ENCODE measurements at regions not wholly inside any gene's neighbourhood (a gene's known extent, or its start where the extent isn't known, plus 50 kb on each side); places are given as distances from the start of the nearest gene placed in this dataset.

- TF ChIP-seq CTCF (IDR thresholded peaks at IDR 0.05; ENCODE audit: poor library complexity) (no peak), EZH2 (IDR thresholded peaks at IDR 0.05; ENCODE audit: borderline replicate concordance) (no peak)
Measured at GRCh38 chr9:115966660-115967059, 186.9 kb upstream of the PAPPA start.
